SK-N-SH (cell line): ENCODE measurements at regions not wholly inside any gene's neighbourhood (a gene's known extent, or its start where the extent isn't known, plus 50 kb on each side); places are given as distances from the start of the nearest gene placed in this dataset.

Experiments used
- EP300 ChIP-seq, 2 experiments: IDR thresholded peaks; 2 replicates each; pipeline versions ENCODE4 v1.4.0 to v1.6.1; 2012; ENCODE audit warnings: borderline replicate concordance in 1 of 2, low read depth in 1 of 2, low read length in 1 of 2
- FOXJ3 ChIP-seq: sonication (generic); formaldehyde crosslinking; IDR thresholded peaks from 2 replicates; pipeline ENCODE4 v1.5.1; 2020; ENCODE audit warnings: mild to moderate bottlenecking, missing genetic modification reagents
- SIN3A ChIP-seq: IDR thresholded peaks from 2 replicates; pipeline ENCODE4 v1.6.1; 2012; ENCODE audit warnings: low read depth, mild to moderate bottlenecking, low read length, moderate library complexity, borderline replicate concordance
- TF ChIP-seq, protein P1 (sequence below): fragments of 200-600 bp; sonication (generic); IDR thresholded peaks from 2 replicates; pipeline ENCODE4 v1.6.1; 2017; ENCODE audit warnings: antibody characterized with exemption, mild to moderate bottlenecking, moderate library complexity

DNA sequence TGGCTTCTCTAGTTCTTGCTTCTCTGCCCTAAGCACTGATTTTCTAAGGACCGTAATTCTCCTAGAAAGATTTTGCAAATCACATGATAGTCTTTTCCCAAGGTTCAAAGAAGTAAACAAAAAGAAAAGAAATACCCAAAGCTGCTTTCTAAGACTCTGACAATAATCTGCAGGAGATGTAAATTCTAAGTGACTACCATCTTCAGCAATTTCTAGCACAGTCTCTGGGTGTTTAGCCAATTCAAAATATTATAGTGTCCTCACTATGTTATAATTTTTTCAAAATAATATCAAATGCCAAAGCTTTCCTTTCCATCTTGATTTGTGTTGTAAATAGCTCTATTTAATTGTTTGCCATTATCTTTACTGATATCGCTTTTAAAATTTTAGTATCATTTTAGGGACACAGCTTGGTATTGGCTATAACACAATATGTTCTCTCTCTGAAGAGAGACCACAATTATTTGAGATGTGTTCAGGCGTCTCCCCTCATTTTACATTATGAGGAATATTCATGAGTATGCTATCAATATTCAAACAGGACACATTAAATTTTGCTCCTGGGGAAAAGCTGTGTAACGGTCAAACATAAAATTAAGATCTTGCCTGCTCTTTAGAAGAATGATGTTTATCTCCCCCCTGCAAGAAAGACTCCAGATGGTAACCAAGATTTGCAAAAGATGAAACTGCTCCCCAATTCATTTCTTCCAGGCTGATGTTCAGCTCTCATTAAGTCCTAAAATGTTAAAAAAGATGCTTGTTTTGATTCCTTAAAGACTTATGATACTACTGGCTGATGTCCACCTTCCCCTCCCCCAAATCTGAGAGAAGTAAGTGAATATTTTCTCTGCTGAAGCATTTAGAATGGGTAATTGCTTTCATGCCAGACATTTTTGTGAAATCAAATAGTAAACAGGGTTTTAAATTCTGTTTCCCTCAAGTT is 191.9 kb upstream of the WDR11 start:
- TF ChIP-seq, protein P1, sequence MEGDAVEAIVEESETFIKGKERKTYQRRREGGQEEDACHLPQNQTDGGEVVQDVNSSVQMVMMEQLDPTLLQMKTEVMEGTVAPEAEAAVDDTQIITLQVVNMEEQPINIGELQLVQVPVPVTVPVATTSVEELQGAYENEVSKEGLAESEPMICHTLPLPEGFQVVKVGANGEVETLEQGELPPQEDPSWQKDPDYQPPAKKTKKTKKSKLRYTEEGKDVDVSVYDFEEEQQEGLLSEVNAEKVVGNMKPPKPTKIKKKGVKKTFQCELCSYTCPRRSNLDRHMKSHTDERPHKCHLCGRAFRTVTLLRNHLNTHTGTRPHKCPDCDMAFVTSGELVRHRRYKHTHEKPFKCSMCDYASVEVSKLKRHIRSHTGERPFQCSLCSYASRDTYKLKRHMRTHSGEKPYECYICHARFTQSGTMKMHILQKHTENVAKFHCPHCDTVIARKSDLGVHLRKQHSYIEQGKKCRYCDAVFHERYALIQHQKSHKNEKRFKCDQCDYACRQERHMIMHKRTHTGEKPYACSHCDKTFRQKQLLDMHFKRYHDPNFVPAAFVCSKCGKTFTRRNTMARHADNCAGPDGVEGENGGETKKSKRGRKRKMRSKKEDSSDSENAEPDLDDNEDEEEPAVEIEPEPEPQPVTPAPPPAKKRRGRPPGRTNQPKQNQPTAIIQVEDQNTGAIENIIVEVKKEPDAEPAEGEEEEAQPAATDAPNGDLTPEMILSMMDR = no peak
- TF ChIP-seq SIN3A (no peak), EP300 (IDR thresholded peaks at IDR 0.05; ENCODE audit: borderline replicate concordance in 1 of 2, low read depth in 1 of 2, low read length in 1 of 2) (no peak), FOXJ3 (CRISPR knock-in tag) (no peak)
